K562 (cell line): ENCODE measurements at regions not wholly inside any gene's neighbourhood (a gene's known extent, or its start where the extent isn't known, plus 50 kb on each side); places are given as distances from the start of the nearest gene placed in this dataset.

ENCODE experiments used
- ATAC-seq: fragments of 200-7000 bp; cut with Tn5 transposase; 3 replicates; pipeline ENCODE4 v1.9.1; 2020; ENCODE audit warnings: moderate library complexity
- BruUV-seq: library from RNA; stranded (reverse); fragments of 400-500 nt; replicated peaks from 2 replicates; lab custom pipeline; 2021; lab: Mats Ljungman, UMichigan
- CTCF ChIA-PET: fragments of 300-600 bp; formaldehyde crosslinking; extraction: SDS; loops from one replicate; lab custom pipeline; 2021; ENCODE audit warnings: low intra/inter-chr PET ratio; lab: Yijun Ruan, JAX
- POLR2A ChIA-PET: fragments of 300-600, 350-650 bp; sonication (Branson Sonifier 250); formaldehyde crosslinking; extraction: SDS; loops from one replicate; lab custom pipeline; 2021; ENCODE audit warnings: antibody characterized with exemption, inconsistent platforms; lab: Yijun Ruan, JAX
- DNase-seq, 4 experiments: peaks; one replicate each; pipeline versions ENCODE4 v3.0.0 to v3.0.0-alpha.2; 2011 to 2018; ENCODE audit warnings: low spot score in 3 of 4, mixed read lengths in 3 of 4; ENCODE audit errors: extremely low read depth in 1 of 4
- FAIRE-seq: peaks from 2 replicates; lab custom pipeline; 2011; peaks lifted over from hg19 to GRCh38; lab: Jason Lieb, UNC
- H2AFZ ChIP-seq: 2 replicates; pipeline ENCODE4 v1.6.0; 2011; ENCODE audit warnings: low read depth, low read length, control low read depth, inconsistent platforms
- H3K27ac ChIP-seq: fragments of 200-600 bp; 3 replicates; pipeline ENCODE4 v1.8.0; 2011; ENCODE audit warnings: low read depth, mild to moderate bottlenecking, control low read depth, inconsistent platforms, low read length, moderate library complexity, mixed read lengths; ENCODE audit errors: extremely low read depth
- H3K27me3 ChIP-seq, 2 experiments: fragments of 300-600 bp in 1 of 2; 2 replicates in 1 of 2; 3 replicates in 1 of 2; pipeline versions ENCODE4 v1.6.0 to v1.8.0; 2011; ENCODE audit warnings: inconsistent platforms in 2 of 2, low read length in 2 of 2, mild to moderate bottlenecking in 1 of 2, mixed read lengths in 1 of 2, moderate library complexity in 1 of 2; ENCODE audit not compliant: control insufficient read depth in 2 of 2, insufficient read depth in 2 of 2
- H3K36me3 ChIP-seq: fragments of 300-600 bp; 3 replicates; pipeline ENCODE4 v1.8.0; 2011; ENCODE audit warnings: mild to moderate bottlenecking, low read length, inconsistent platforms; ENCODE audit not compliant: control insufficient read depth, insufficient read depth
- H3K4me1 ChIP-seq, 2 experiments: fragments of 200-600 bp in 1 of 2; replicated peaks in 1 of 2; 2 replicates in 1 of 2; 3 replicates in 1 of 2; pipeline versions ENCODE4 v1.5.1 to v1.8.0; 2011; ENCODE audit warnings: inconsistent platforms in 2 of 2, low read length in 2 of 2, mild to moderate bottlenecking in 1 of 2, mixed read lengths in 1 of 2, moderate library complexity in 1 of 2; ENCODE audit not compliant: control insufficient read depth in 2 of 2, insufficient read depth in 2 of 2
- H3K4me2 ChIP-seq: 2 replicates; pipeline ENCODE4 v1.6.1; 2011; ENCODE audit warnings: low read length, control low read depth, inconsistent platforms, mixed read lengths; ENCODE audit not compliant: insufficient read depth
- H3K4me3 ChIP-seq: fragments of 200-600 bp; sonication (generic), shearing (Covaris generic); 2 replicates; pipeline ENCODE4 v1.5.1; 2016; ENCODE audit warnings: control low read depth, inconsistent platforms
- H3K79me2 ChIP-seq: fragments of 200-600 bp; 3 replicates; pipeline ENCODE4 v1.8.0; 2011; ENCODE audit warnings: low read length, inconsistent platforms; ENCODE audit not compliant: control insufficient read depth, insufficient read depth
- H3K9ac ChIP-seq, 2 experiments: 2 replicates each; pipeline versions ENCODE4 v1.6.0 to v1.6.1; 2011; ENCODE audit warnings: low read depth in 2 of 2, low read length in 2 of 2, control low read depth in 1 of 2, inconsistent platforms in 1 of 2, mild to moderate bottlenecking in 1 of 2, mixed read lengths in 1 of 2; ENCODE audit not compliant: insufficient read depth in 1 of 2
- H3K9me1 ChIP-seq: one replicate; pipeline ENCODE4 v1.6.0; 2011; ENCODE audit warnings: inconsistent platforms, mild to moderate bottlenecking, low read length, moderate library complexity; ENCODE audit not compliant: control insufficient read depth, insufficient read depth
- H3K9me3 ChIP-seq: replicated peaks from 2 replicates; pipeline ENCODE4 v1.5.1; 2011; ENCODE audit warnings: low read depth, low read length, inconsistent platforms; ENCODE audit not compliant: control insufficient read depth, insufficient read depth
- H4K20me1 ChIP-seq: replicated peaks from 2 replicates; pipeline ENCODE4 v1.6.1; 2011; ENCODE audit warnings: low read length, inconsistent platforms, mixed read lengths; ENCODE audit not compliant: control insufficient read depth, insufficient read depth
- BCL6 ChIP-seq: fragments of 250-450 bp; sonication (Bioruptor Pico); IDR thresholded peaks from 2 replicates; pipeline ENCODE4 v1.4.0; 2020
- RBM25 ChIP-seq: fragments of 200-400 bp; formaldehyde crosslinking; IDR thresholded peaks from 2 replicates; pipeline ENCODE4 v1.6.1; 2018; ENCODE audit warnings: low read length, low read depth, moderate library complexity; ENCODE audit not compliant: severe bottlenecking
- SAFB ChIP-seq: fragments of 200-400 bp; formaldehyde crosslinking; IDR thresholded peaks from 2 replicates; pipeline ENCODE4 v1.6.1; 2017; ENCODE audit warnings: low read depth, low read length, borderline replicate concordance
- TCFL5 ChIP-seq: fragments of 250-450 bp; sonication (Bioruptor Pico); conservative IDR thresholded peaks from 2 replicates; pipeline ENCODE4 v1.6.1; 2021; ENCODE audit warnings: mild to moderate bottlenecking, moderate library complexity, matching md5 sums
- WGBS: fragments of 100-300 bp; shearing (Covaris generic); methylation state at CpG from one replicate; pipeline ENCODE4 v1.1.6; 2016; ENCODE audit warnings: low coverage, mixed read lengths; ENCODE audit not compliant: insufficient coverage; ENCODE audit errors: missing lambda C conversion rate; 5-methylcytosine and 5-hydroxymethylcytosine counted together
- in situ Hi-C: fragments of 300-500 bp; cut with MboI; formaldehyde crosslinking; loops from 4 replicates; pipeline ENCODE4 v1.15.0; 2018; ENCODE audit warnings: inconsistent platforms, mixed read lengths
- intact Hi-C: fragments of 100-400 bp; cut with micrococcal nuclease; formaldehyde crosslinking; loops from 2 replicates; pipeline ENCODE4 v1.14.2; 2022
- TF ChIP-seq, protein P1 (sequence below): fragments of 450-650 bp; formaldehyde crosslinking; IDR thresholded peaks from 2 replicates; pipeline ENCODE4 v1.4.0; 2022; ENCODE audit warnings: missing genetic modification characterization

DNA sequence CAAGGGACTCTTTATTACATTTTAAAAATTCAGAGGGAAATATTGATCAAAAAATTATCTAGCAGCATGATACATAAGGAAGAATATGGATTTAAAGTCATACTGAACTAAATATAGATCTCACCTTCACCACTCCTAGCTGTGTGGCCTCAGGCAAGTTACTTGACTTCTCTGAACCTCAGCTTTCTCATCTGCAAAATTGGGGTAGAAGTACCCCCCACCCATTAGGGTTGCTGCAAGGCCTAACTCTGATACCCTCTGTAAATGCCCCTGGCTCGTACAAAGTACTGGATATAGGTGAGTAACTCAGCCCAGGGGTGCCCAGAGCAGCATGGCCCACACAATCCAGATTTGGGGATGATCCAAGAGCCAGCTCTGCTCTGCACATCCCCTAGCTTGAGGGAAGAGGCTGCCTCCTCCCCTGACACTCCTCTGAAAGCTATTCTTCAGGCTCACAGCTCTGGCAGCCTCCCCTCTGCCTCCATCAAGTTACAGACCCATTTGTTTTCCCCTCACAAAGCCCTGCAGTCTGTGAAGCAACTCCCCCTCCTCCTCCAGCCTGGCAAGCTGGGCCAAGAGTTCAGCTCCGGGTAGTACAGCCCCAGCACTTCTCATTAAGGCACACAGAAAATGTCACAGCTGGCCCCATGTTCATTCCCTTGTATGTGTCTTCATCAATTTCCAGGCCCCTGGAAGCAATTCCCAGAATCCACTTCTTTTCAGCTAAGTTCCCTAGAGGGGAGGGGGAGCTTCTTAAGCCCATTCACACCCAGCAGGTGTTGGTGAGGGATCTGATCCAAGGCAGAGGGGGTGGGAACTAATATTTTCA, 143.7 kb downstream of the PLPP3 start:
- no peaks in the 10 kb centered on the region for H3K4me1 ChIP-seq
- H3K4me3 ChIP-seq: no peak overlapping the region
- H3K9me3 ChIP-seq: no peaks in the 10 kb centered on the region
- no peak overlapping the region for H3K4me2 ChIP-seq
- intact Hi-C loops: no loop called here
- H3K27ac ChIP-seq: no peak overlapping the region
- H4K20me1 ChIP-seq: peaks cover 4% of the 10 kb centered on the region; the same call in 1 of the 2 replicates
- TF ChIP-seq BCL6 (CRISPR knock-in tag) (no peak), RBM25 (peak; percentile 62), TCFL5 (CRISPR knock-in tag) (no peak)
- ChIA-PET CTCF (no interaction called here), POLR2A (interaction anchor here (0.6 to 2.1 kb wide), 2 partner anchors 8 to 18 kb away, joined by 3 to 5 read pairs; no protein-coding TSS in a partner anchor)
- H3K36me3 ChIP-seq: no peaks in the 10 kb centered on the region
- no peak overlapping the region for H2AFZ ChIP-seq
- BruUV-seq: no TSS peak
- H3K9ac ChIP-seq: no peak overlapping the region
- 0% methylated on average over 2 of the region's 2 CpGs for WGBS
- no peaks in the 10 kb centered on the region for H3K9me1 ChIP-seq
- DNase-seq (no peak), ATAC-seq (no peak), FAIRE-seq (no peak)
- in situ Hi-C loops: no loop called here
- no peaks in the 10 kb centered on the region for H3K79me2 ChIP-seq
- peaks cover 0 to 18% of the 10 kb centered on the region in 2 experiments; a peak in 2 of 5 replicates for H3K27me3 ChIP-seq

DNA sequence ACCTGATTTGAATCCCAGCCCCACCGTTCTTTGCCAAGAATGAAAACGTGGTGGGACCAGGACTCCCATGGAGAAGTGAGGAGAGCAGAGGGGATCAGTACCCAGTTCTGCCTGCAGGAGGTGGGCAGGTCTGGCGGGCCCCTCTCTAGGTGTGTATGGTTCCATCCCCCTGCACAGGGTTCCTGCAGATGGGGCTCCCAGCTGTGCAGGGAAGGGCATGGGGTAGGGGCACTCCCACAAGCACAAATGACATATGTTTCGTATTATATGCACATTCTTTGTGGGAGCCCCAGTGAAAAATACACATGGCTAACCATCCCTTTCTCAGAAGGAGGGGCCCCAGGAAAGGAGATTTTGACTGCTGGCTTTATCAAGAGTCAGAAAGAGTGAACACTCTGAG, 144.6 kb downstream of the PLPP3 start:
- Histone ChIP-seq H3K9ac (no peak overlapping the region), H3K4me3 (no peak overlapping the region), H3K79me2 (no peaks in the 10 kb centered on the region), H3K4me1 (no peaks in the 10 kb centered on the region), H2AFZ (no peak overlapping the region), H3K27me3 (peaks cover 0 to 18% of the 10 kb centered on the region in 2 experiments; a peak in 2 of 5 replicates), H3K9me3 (no peaks in the 10 kb centered on the region), H3K36me3 (no peaks in the 10 kb centered on the region), H4K20me1 (peaks cover 4% of the 10 kb centered on the region; the same call in 1 of the 2 replicates), H3K9me1 (no peaks in the 10 kb centered on the region), H3K27ac (no peak overlapping the region), H3K4me2 (no peak overlapping the region)
- no peak for FAIRE-seq
- ChIA-PET POLR2A (interaction anchor here (2.1 kb wide), 1 partner anchor 9 kb away, joined by 5 read pairs; no protein-coding TSS in a partner anchor), CTCF (no interaction called here)
- in situ Hi-C loops (no loop called here), intact Hi-C loops (no loop called here)
- ATAC-seq: peak; percentile 72
- no TSS peak for BruUV-seq
- DNase-seq: peak in 2 of 4 experiments; percentile 30 to 36
- WGBS: 3% methylated on average over 4 of the region's 4 CpGs
- TF ChIP-seq, protein P1, sequence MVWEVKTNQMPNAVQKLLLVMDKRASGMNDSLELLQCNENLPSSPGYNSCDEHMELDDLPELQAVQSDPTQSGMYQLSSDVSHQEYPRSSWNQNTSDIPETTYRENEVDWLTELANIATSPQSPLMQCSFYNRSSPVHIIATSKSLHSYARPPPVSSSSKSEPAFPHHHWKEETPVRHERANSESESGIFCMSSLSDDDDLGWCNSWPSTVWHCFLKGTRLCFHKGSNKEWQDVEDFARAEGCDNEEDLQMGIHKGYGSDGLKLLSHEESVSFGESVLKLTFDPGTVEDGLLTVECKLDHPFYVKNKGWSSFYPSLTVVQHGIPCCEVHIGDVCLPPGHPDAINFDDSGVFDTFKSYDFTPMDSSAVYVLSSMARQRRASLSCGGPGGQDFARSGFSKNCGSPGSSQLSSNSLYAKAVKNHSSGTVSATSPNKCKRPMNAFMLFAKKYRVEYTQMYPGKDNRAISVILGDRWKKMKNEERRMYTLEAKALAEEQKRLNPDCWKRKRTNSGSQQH (CRISPR knock-in tag): no peak
- no peak for TF ChIP-seq SAFB
